ENCODE measurements at regions not wholly inside any gene's neighbourhood (a gene's known extent, or its start where the extent isn't known, plus 50 kb on each side); places are given as distances from the start of the nearest gene placed in this dataset.

- no peak for TF ChIP-seq CTCF (IDR thresholded peaks at IDR 0.05)
- no peak for TF ChIP-seq POLR2AphosphoS5 (IDR thresholded peaks at IDR 0.05; ENCODE audit: insufficient read depth in 1 of 2, low read depth in 1 of 2)
- TF ChIP-seq POLR2A (IDR thresholded peaks at IDR 0.05) = no peak
These were observed 80.9 kb downstream of the TRIM29 start for GRCh38 chr11:120057028-120057330.
